Caco-2 (cell line): ENCODE measurements at regions not wholly inside any gene's neighbourhood (a gene's known extent, or its start where the extent isn't known, plus 50 kb on each side); places are given as distances from the start of the nearest gene placed in this dataset.

ENCODE experiments used
- BruUV-seq: library from RNA; stranded (reverse); fragments of 400-500 nt; replicated peaks from 2 replicates; lab custom pipeline; 2021; lab: Mats Ljungman, UMichigan
- CTCF ChIA-PET: fragments of 300-600 bp; sonication (Branson Sonifier 250); formaldehyde crosslinking; loops from one replicate; lab custom pipeline; 2022; ENCODE audit warnings: antibody characterized with exemption; lab: Charles Lee
- POLR2A ChIA-PET: fragments of 300-600 bp; sonication (Branson Sonifier 250); formaldehyde crosslinking; loops from one replicate; lab custom pipeline; 2022; ENCODE audit warnings: antibody characterized with exemption; lab: Charles Lee
- DNase-seq, 2 experiments: peaks; one replicate each; pipeline versions ENCODE4 v3.0.0 to v3.0.0-alpha.2; 2020 to 2022
- H3K27me3 ChIP-seq: replicated peaks from 2 replicates; pipeline ENCODE4 v1.6.0; 2011; ENCODE audit warnings: low read length; ENCODE audit not compliant: control insufficient read depth, insufficient read depth
- H3K36me3 ChIP-seq: 2 replicates; pipeline ENCODE4 v1.5.1; 2011; ENCODE audit warnings: low read length; ENCODE audit not compliant: control insufficient read depth, insufficient read depth
- H3K4me1 ChIP-seq: fragments of 250-450 bp; sonication (Bioruptor Pico); 2 replicates; pipeline ENCODE4 v1.5.1; 2020; ENCODE audit warnings: mild to moderate bottlenecking
- H3K4me3 ChIP-seq: 2 replicates; pipeline ENCODE4 v1.5.1; 2011; ENCODE audit warnings: low read depth, mild to moderate bottlenecking, control low read depth, low read length
- H3K9me3 ChIP-seq: fragments of 250-450 bp; sonication (Bioruptor Pico); 2 replicates; pipeline ENCODE4 v1.5.1; 2020; ENCODE audit warnings: mild to moderate bottlenecking, moderate library complexity
- H3K27ac Mint-ChIP-seq: one replicate; pipeline ENCODE4 v1.8.0; 2022; ENCODE audit warnings: mixed read lengths; ENCODE audit not compliant: unreplicated experiment
- H3K27me3 Mint-ChIP-seq: one replicate; pipeline ENCODE4 v1.8.0; 2022; ENCODE audit warnings: mixed read lengths; ENCODE audit not compliant: insufficient read depth, unreplicated experiment
- H3K36me3 Mint-ChIP-seq: one replicate; pipeline ENCODE4 v1.8.0; 2022; ENCODE audit warnings: mild to moderate bottlenecking, mixed read lengths; ENCODE audit not compliant: insufficient read depth, unreplicated experiment
- H3K4me1 Mint-ChIP-seq: one replicate; pipeline ENCODE4 v1.8.0; 2022; ENCODE audit warnings: low read depth, mixed read lengths; ENCODE audit not compliant: unreplicated experiment
- H3K4me3 Mint-ChIP-seq: one replicate; pipeline ENCODE4 v1.8.0; 2022; ENCODE audit warnings: mild to moderate bottlenecking, moderate library complexity, mixed read lengths; ENCODE audit not compliant: unreplicated experiment
- H3K9me3 Mint-ChIP-seq: one replicate; pipeline ENCODE4 v1.8.0; 2022; ENCODE audit warnings: mixed read lengths; ENCODE audit not compliant: unreplicated experiment
- CTCF ChIP-seq, 2 experiments: fragments of 200-600 bp in 1 of 2; IDR thresholded peaks; 1 replicate in 1 of 2; 2 replicates in 1 of 2; pipeline versions ENCODE4 v1.5.1 to v1.8.0; 2011 to 2022; ENCODE audit warnings: antibody characterized with exemption in 1 of 2, control low read depth in 1 of 2, inconsistent platforms in 1 of 2, low read depth in 1 of 2, low read length in 1 of 2, mild to moderate bottlenecking in 1 of 2, moderate library complexity in 1 of 2; ENCODE audit not compliant: insufficient read depth in 1 of 2, severe bottlenecking in 1 of 2, unreplicated experiment in 1 of 2
- intact Hi-C: fragments of 100-400 bp; cut with micrococcal nuclease; formaldehyde crosslinking; loops from one replicate; pipeline ENCODE4 v1.10.0; 2022; ENCODE audit not compliant: unreplicated experiment

- no peaks in the 10 kb centered on the region for H3K9me3 ChIP-seq
- Mint-ChIP-seq H3K27me3 (no peaks in the 10 kb centered on the region), H3K36me3 (peaks cover 5% of the 10 kb centered on the region), H3K4me1 (peaks cover 41% of the 10 kb centered on the region), H3K9me3 (no peaks in the 10 kb centered on the region), H3K4me3 (peak overlapping the region; percentile 73), H3K27ac (peak overlapping the region; percentile 95)
- H3K4me1 ChIP-seq = peaks cover 46% of the 10 kb centered on the region
- ChIA-PET POLR2A (interaction anchor here (1.9 kb wide), 1 partner anchor 8 kb away, joined by 7 read pairs; no protein-coding TSS in a partner anchor), CTCF (interaction anchor here (2.1 kb wide), 1 partner anchor 11 kb away, joined by 8 read pairs; no protein-coding TSS in a partner anchor)
- intact Hi-C loops = loop anchor here (2.0 kb wide), 2 partner anchors 155 to 205 kb away; no protein-coding TSS in a partner anchor
- H3K4me3 ChIP-seq = no peak overlapping the region
- peak in 1 of 2 experiments; percentile 39 for DNase-seq
- TF ChIP-seq CTCF (IDR thresholded peaks at IDR 0.05; ENCODE audit: insufficient read depth in 1 of 2, low read depth in 1 of 2, low read length in 1 of 2, severe bottlenecking in 1 of 2, unreplicated experiment in 1 of 2) = no peak
- no TSS peak for BruUV-seq
- no peaks in the 10 kb centered on the region for H3K27me3 ChIP-seq
- H3K36me3 ChIP-seq = no peaks in the 10 kb centered on the region
These were observed 157.4 kb downstream of the SPRY1 start for GRCh38 chr4:123553733-123554637.

- Histone ChIP-seq H3K27me3 (no peaks in the 10 kb centered on the region), H3K36me3 (no peaks in the 10 kb centered on the region), H3K9me3 (no peaks in the 10 kb centered on the region), H3K4me3 (no peak overlapping the region), H3K4me1 (peaks cover 51% of the 10 kb centered on the region)
- Mint-ChIP-seq H3K9me3 (no peaks in the 10 kb centered on the region), H3K36me3 (peaks cover 2% of the 10 kb centered on the region), H3K27ac (peak overlapping the region; percentile 95), H3K4me1 (peaks cover 50% of the 10 kb centered on the region), H3K27me3 (no peaks in the 10 kb centered on the region), H3K4me3 (peak overlapping the region; percentile 73)
- TF ChIP-seq CTCF (IDR thresholded peaks at IDR 0.05; ENCODE audit: insufficient read depth in 1 of 2, low read depth in 1 of 2, low read length in 1 of 2, severe bottlenecking in 1 of 2, unreplicated experiment in 1 of 2) = no peak
- POLR2A ChIA-PET = interaction anchor here (0.6 to 1.9 kb wide), 4 partner anchors 9 to 460 kb away, joined by 3 to 7 read pairs (median 6); no protein-coding TSS in a partner anchor
- DNase-seq = no peak
- BruUV-seq = TSS peak; percentile 95
- intact Hi-C loops = loop anchor here (1.0 to 2.0 kb wide), 6 partner anchors 8 to 206 kb away; no protein-coding TSS in a partner anchor
- CTCF ChIA-PET = interaction anchor here (1.1 to 2.1 kb wide), 3 partner anchors 10 to 158 kb away, joined by 4 to 8 read pairs (median 4); partner anchors contain the start of gene SPRY1
These were observed 158.2 kb downstream of the SPRY1 start for GRCh38 chr4:123554801-123555232.

GRCh38 chr4:123555233-123555806 is 158.7 kb downstream of the SPRY1 start:
- TF ChIP-seq CTCF (IDR thresholded peaks at IDR 0.05; ENCODE audit: insufficient read depth in 1 of 2, low read depth in 1 of 2, low read length in 1 of 2, severe bottlenecking in 1 of 2, unreplicated experiment in 1 of 2) = no peak
- Mint-ChIP-seq H3K36me3 (no peaks in the 10 kb centered on the region), H3K4me1 (peaks cover 55% of the 10 kb centered on the region), H3K4me3 (peak overlapping the region; percentile 73), H3K27me3 (no peaks in the 10 kb centered on the region), H3K9me3 (no peaks in the 10 kb centered on the region), H3K27ac (peak overlapping the region; percentile 95)
- Histone ChIP-seq H3K4me3 (no peak overlapping the region), H3K4me1 (peaks cover 56% of the 10 kb centered on the region), H3K36me3 (no peaks in the 10 kb centered on the region), H3K27me3 (no peaks in the 10 kb centered on the region), H3K9me3 (no peaks in the 10 kb centered on the region)
- no TSS peak for BruUV-seq
- intact Hi-C loops = loop anchor here (1.0 to 2.0 kb wide), 6 partner anchors 8 to 207 kb away; no protein-coding TSS in a partner anchor
- ChIA-PET CTCF (interaction anchor here (1.1 to 2.1 kb wide), 3 partner anchors 10 to 158 kb away, joined by 4 to 8 read pairs (median 4); partner anchors contain the start of gene SPRY1), POLR2A (interaction anchor here (0.6 to 1.9 kb wide), 4 partner anchors 9 to 460 kb away, joined by 3 to 7 read pairs (median 6); no protein-coding TSS in a partner anchor)
- peak; percentile 90 to 94 for DNase-seq
